HepG2 (cell line): ENCODE measurements at regions not wholly inside any gene's neighbourhood (a gene's known extent, or its start where the extent isn't known, plus 50 kb on each side); places are given as distances from the start of the nearest gene placed in this dataset.

Source experiments
- ATAC-seq: fragments of 200-7000 bp; cut with Tn5 transposase; 3 replicates; pipeline ENCODE4 v1.9.1; 2020; ENCODE audit warnings: mild to moderate bottlenecking, moderate library complexity
- BruUV-seq: library from RNA; stranded (reverse); fragments of 400-500 nt; replicated peaks from 2 replicates; lab custom pipeline; 2021; lab: Mats Ljungman, UMichigan
- CTCF ChIA-PET: fragments of 300-600 bp; formaldehyde crosslinking; extraction: SDS; loops from one replicate; lab custom pipeline; 2021; ENCODE audit warnings: low total read pairs, inconsistent platforms, low intra/inter-chr PET ratio; lab: Yijun Ruan, JAX
- POLR2A ChIA-PET: fragments of 350-600 bp; sonication (Branson Sonifier 250); formaldehyde crosslinking; loops from one replicate; lab custom pipeline; 2020; ENCODE audit warnings: antibody characterized with exemption, inconsistent platforms; lab: Yijun Ruan, JAX
- DNase-seq: peaks from one replicate; pipeline ENCODE4 v3.0.0-alpha.2; 2015; ENCODE audit warnings: low spot score
- FAIRE-seq: peaks from 3 replicates; lab custom pipeline; 2011; peaks lifted over from hg19 to GRCh38; lab: Jason Lieb, UNC
- H2AFZ ChIP-seq: one replicate; pipeline ENCODE4 v1.6.1; 2011; ENCODE audit warnings: low read length, inconsistent platforms
- H3K27ac ChIP-seq: fragments of 300-600 bp; 3 replicates; pipeline ENCODE4 v1.8.0; 2011; ENCODE audit warnings: mixed run types, mild to moderate bottlenecking, mixed read lengths, low read length, inconsistent platforms; ENCODE audit not compliant: insufficient read depth; ENCODE audit errors: extremely low read length
- H3K27me3 ChIP-seq, 2 experiments: fragments of 200-600 bp in 1 of 2; 2 replicates in 1 of 2; 3 replicates in 1 of 2; pipeline versions ENCODE4 v1.6.0 to v1.8.0; 2011; ENCODE audit warnings: low read length in 2 of 2, mild to moderate bottlenecking in 2 of 2, moderate library complexity in 2 of 2, inconsistent platforms in 1 of 2; ENCODE audit not compliant: insufficient read depth in 2 of 2, control insufficient read depth in 1 of 2
- H3K36me3 ChIP-seq, 2 experiments: fragments of 200-600 bp in 1 of 2; replicated peaks in 1 of 2; 2 replicates in 1 of 2; 3 replicates in 1 of 2; pipeline versions ENCODE4 v1.5.1 to v1.8.0; 2011; ENCODE audit warnings: low read length in 2 of 2, inconsistent platforms in 1 of 2; ENCODE audit not compliant: insufficient read depth in 2 of 2, control insufficient read depth in 1 of 2
- H3K4me1 ChIP-seq: 2 replicates; pipeline ENCODE4 v1.5.1; 2012; ENCODE audit warnings: low read length, inconsistent platforms; ENCODE audit not compliant: insufficient read depth
- H3K4me2 ChIP-seq: 2 replicates; pipeline ENCODE4 v1.6.0; 2011; ENCODE audit warnings: low read depth, low read length, inconsistent platforms
- H3K4me3 ChIP-seq, 3 experiments: fragments of 200-600 bp in 1 of 3; sonication (generic), shearing (Covaris generic) in 1 of 3; replicated peaks in 1 of 3; 2 replicates each; pipeline ENCODE4 v1.5.1; 2011 to 2016; ENCODE audit warnings: low read length in 3 of 3, inconsistent platforms in 2 of 3, low read depth in 2 of 3, mild to moderate bottlenecking in 2 of 3, control low read depth in 1 of 3, mixed read lengths in 1 of 3; ENCODE audit not compliant: insufficient read depth in 1 of 3
- H3K79me2 ChIP-seq: one replicate; pipeline ENCODE4 v1.6.1; 2011; ENCODE audit warnings: low read length, inconsistent platforms; ENCODE audit not compliant: insufficient read depth
- H3K9ac ChIP-seq: 2 replicates; pipeline ENCODE4 v1.6.0; 2011; ENCODE audit warnings: mild to moderate bottlenecking, low read depth, low read length, inconsistent platforms; ENCODE audit not compliant: insufficient read depth
- H3K9me3 ChIP-seq: 2 replicates; pipeline ENCODE4 v1.5.1; 2012; ENCODE audit warnings: mild to moderate bottlenecking, low read length
- H4K20me1 ChIP-seq: 2 replicates; pipeline ENCODE4 v1.6.0; 2011; ENCODE audit warnings: inconsistent platforms, mild to moderate bottlenecking, low read length, moderate library complexity; ENCODE audit not compliant: insufficient read depth
- CCDC6 ChIP-seq: sonication (generic); formaldehyde crosslinking; IDR thresholded peaks from 2 replicates; pipeline ENCODE4 v1.8.1; 2022; ENCODE audit warnings: mild to moderate bottlenecking, missing genetic modification reagents, moderate library complexity
- DDIT3 ChIP-seq: sonication (generic); formaldehyde crosslinking; IDR thresholded peaks from 2 replicates; pipeline ENCODE4 v1.4.0; 2020; ENCODE audit warnings: mild to moderate bottlenecking, missing genetic modification reagents
- GMEB2 ChIP-seq: IDR thresholded peaks from 2 replicates; pipeline ENCODE4 v1.6.1; 2016; ENCODE audit warnings: missing biosample characterization, missing genetic modification reagents, low read depth
- KLF16 ChIP-seq, 2 experiments: sonication (generic) in 1 of 2; formaldehyde crosslinking in 1 of 2; IDR thresholded peaks; 2 replicates each; pipeline versions ENCODE4 v1.6.1 to v1.8.0; 2016 to 2023; ENCODE audit warnings: missing genetic modification reagents in 2 of 2, missing compliant biosample characterization in 1 of 2
- MTF1 ChIP-seq: sonication (generic); formaldehyde crosslinking; IDR thresholded peaks from 2 replicates; pipeline ENCODE4 v1.5.0; 2020; ENCODE audit warnings: missing genetic modification reagents
- MYPOP ChIP-seq: sonication (generic); formaldehyde crosslinking; IDR thresholded peaks from 2 replicates; pipeline ENCODE4 v1.8.1; 2023; ENCODE audit warnings: mild to moderate bottlenecking, moderate library complexity, missing genetic modification reagents
- POLR2A ChIP-seq, 2 experiments: IDR thresholded peaks; 2 replicates each; pipeline ENCODE4 v1.6.1; 2011; ENCODE audit warnings: low read depth in 2 of 2, low read length in 2 of 2, mild to moderate bottlenecking in 1 of 2, moderate library complexity in 1 of 2; ENCODE audit not compliant: insufficient read depth in 1 of 2
- SOX5 ChIP-seq: IDR thresholded peaks from 2 replicates; pipeline ENCODE4 v1.6.1; 2016; ENCODE audit warnings: borderline replicate concordance
- TARDBP ChIP-seq: sonication (generic); formaldehyde crosslinking; IDR thresholded peaks from 2 replicates; pipeline ENCODE4 v1.8.0; 2022; ENCODE audit warnings: mild to moderate bottlenecking, missing genetic modification reagents
- ZBTB1 ChIP-seq: sonication (generic); formaldehyde crosslinking; IDR thresholded peaks from 2 replicates; pipeline ENCODE4 v1.4.0; 2020; ENCODE audit warnings: missing genetic modification reagents, borderline replicate concordance
- ZFP90 ChIP-seq: sonication (generic); formaldehyde crosslinking; IDR thresholded peaks from 2 replicates; pipeline ENCODE4 v1.8.0; 2022; ENCODE audit warnings: missing genetic modification reagents, mild to moderate bottlenecking, inconsistent platforms, borderline replicate concordance
- ZMYM4 ChIP-seq: sonication (generic); formaldehyde crosslinking; IDR thresholded peaks from 2 replicates; pipeline ENCODE4 v1.8.1; 2023; ENCODE audit warnings: mild to moderate bottlenecking, missing genetic modification reagents
- ZNF256 ChIP-seq: sonication (generic); formaldehyde crosslinking; conservative IDR thresholded peaks from 2 replicates; pipeline ENCODE4 v1.4.0; 2020; ENCODE audit warnings: missing genetic modification reagents
- ZNF740 ChIP-seq: sonication (generic); formaldehyde crosslinking; IDR thresholded peaks from 2 replicates; pipeline ENCODE4 v1.4.0; 2020; ENCODE audit warnings: missing genetic modification reagents
- ZNF788 ChIP-seq: sonication (generic); formaldehyde crosslinking; IDR thresholded peaks from 2 replicates; pipeline ENCODE4 v1.5.0; 2020; ENCODE audit warnings: mild to moderate bottlenecking, missing genetic modification reagents, borderline replicate concordance
- ZSCAN22 ChIP-seq: sonication (generic); formaldehyde crosslinking; IDR thresholded peaks from 2 replicates; pipeline ENCODE4 v1.4.0; 2020; ENCODE audit warnings: mild to moderate bottlenecking, missing genetic modification reagents
- WGBS: methylation state at CpG from one replicate; pipeline ENCODE4 v1.1.6; 2017; ENCODE audit warnings: low lambda C conversion rate; 5-methylcytosine and 5-hydroxymethylcytosine counted together
- in situ Hi-C: cut with HindIII; loops from 2 replicates; pipeline ENCODE4 v1.10.0; 2017; ENCODE audit warnings: low pct_unique_long_range_greater_than_20kb; ENCODE audit not compliant: extremely low pct_ligation_motif_present
- intact Hi-C: fragments of 100-400 bp; cut with micrococcal nuclease; formaldehyde crosslinking; loops from one replicate; pipeline ENCODE4 v1.10.0; 2022; ENCODE audit not compliant: unreplicated experiment

- FAIRE-seq (no peak), ATAC-seq (no peak), DNase-seq (no peak)
- Histone ChIP-seq H3K4me3 (no peak overlapping the region), H4K20me1 (no peaks in the 10 kb centered on the region), H3K27me3 (no peaks in the 10 kb centered on the region; a peak in 1 of 5 replicates), H3K9me3 (no peaks in the 10 kb centered on the region), H3K4me2 (no peak overlapping the region), H3K36me3 (no peaks in the 10 kb centered on the region), H3K79me2 (no peaks in the 10 kb centered on the region), H2AFZ (no peak overlapping the region), H3K4me1 (no peaks in the 10 kb centered on the region), H3K27ac (no peak overlapping the region), H3K9ac (no peak overlapping the region)
- intact Hi-C loops: no loop called here
- WGBS: 32% methylated on average over 6 of the region's 6 CpGs
- TF ChIP-seq GMEB2: no peak
- TF ChIP-seq ZNF740 (CRISPR knock-in tag): no peak
- TF ChIP-seq MYPOP (CRISPR knock-in tag): no peak
- in situ Hi-C loops: no loop called here
- ChIA-PET POLR2A (no interaction called here), CTCF (no interaction called here)
- BruUV-seq: no TSS peak
These were observed 221.5 kb upstream of the FMN2 start for GRCh38 chr1:239870194-239870593.

GRCh38 chr1:239872626-239873025 lies 219.1 kb upstream of the FMN2 start:
- DNase-seq (no peak), ATAC-seq (no peak), FAIRE-seq (no peak)
- Histone ChIP-seq H3K9me3 (no peaks in the 10 kb centered on the region), H3K79me2 (no peaks in the 10 kb centered on the region), H3K4me2 (no peak overlapping the region), H2AFZ (no peak overlapping the region), H3K36me3 (no peaks in the 10 kb centered on the region), H4K20me1 (no peaks in the 10 kb centered on the region), H3K27me3 (no peaks in the 10 kb centered on the region; a peak in 1 of 5 replicates), H3K27ac (no peak overlapping the region), H3K4me1 (no peaks in the 10 kb centered on the region), H3K9ac (no peak overlapping the region), H3K4me3 (no peak overlapping the region)
- BruUV-seq: no TSS peak
- in situ Hi-C loops: no loop called here
- intact Hi-C loops: no loop called here
- CTCF ChIA-PET: no interaction called here
- POLR2A ChIA-PET: no interaction called here
- TF ChIP-seq ZNF788 (CRISPR knock-in tag): no peak
- no peak for TF ChIP-seq ZBTB1
- TF ChIP-seq MTF1 (CRISPR knock-in tag): no peak
- no peak for TF ChIP-seq ZFP90
- TF ChIP-seq ZMYM4 (CRISPR knock-in tag): no peak
- no peak for TF ChIP-seq KLF16 (CRISPR knock-in tag; IDR thresholded peaks at IDR 0.05)
- no peak for TF ChIP-seq ZNF256 (CRISPR knock-in tag)
- no peak for TF ChIP-seq SOX5 (CRISPR knock-in tag)
- TF ChIP-seq CCDC6 (CRISPR knock-in tag): no peak
- TF ChIP-seq TARDBP (CRISPR knock-in tag): no peak
- no peak for TF ChIP-seq POLR2A (IDR thresholded peaks at IDR 0.05; ENCODE audit: insufficient read depth in 1 of 2, low read depth in 2 of 2, low read length in 2 of 2)
- TF ChIP-seq DDIT3 (CRISPR knock-in tag): no peak
- no peak for TF ChIP-seq ZSCAN22 (CRISPR knock-in tag)
- 0% methylated on average over 2 of the region's 2 CpGs for WGBS
